Upper lobe of left lung (tissue), 4 donors: ENCODE measurements at regions not wholly inside any gene's neighbourhood (a gene's known extent, or its start where the extent isn't known, plus 50 kb on each side); places are given as distances from the start of the nearest gene placed in this dataset.

Experiments
- CTCF ChIP-seq, 6 experiments: fragments of 450-650 bp in 4 of 6; fragments of 200-600 bp in 2 of 6; sonication (generic) in 2 of 6; IDR thresholded peaks; one replicate each; pipeline ENCODE4 v1.5.1; 2016 to 2019; ENCODE audit warnings: antibody characterized with exemption in 6 of 6
- EP300 ChIP-seq, 4 donors: sonication (generic); formaldehyde crosslinking; IDR thresholded peaks; one replicate each; pipeline ENCODE4 v1.5.1; 2017; ENCODE audit warnings: antibody characterized with exemption in 4 of 4, control low read depth in 2 of 4
- POLR2A ChIP-seq, 4 donors: fragments of 450-650 bp; IDR thresholded peaks; one replicate each; pipeline ENCODE4 v1.5.1; 2016 to 2017; ENCODE audit warnings: antibody characterized with exemption in 4 of 4, mild to moderate bottlenecking in 2 of 4
- POLR2AphosphoS5 ChIP-seq, 2 donors: sonication (generic); formaldehyde crosslinking; IDR thresholded peaks; one replicate each; pipeline ENCODE4 v1.5.1; 2017; ENCODE audit warnings: antibody characterized with exemption in 2 of 2

GRCh38 chr6:62669831-62670230 lies 383.8 kb upstream of the KHDRBS2 start:
- no peak for TF ChIP-seq CTCF (IDR thresholded peaks at IDR 0.05)
- TF ChIP-seq POLR2A (IDR thresholded peaks at IDR 0.05): no peak
- TF ChIP-seq POLR2AphosphoS5 (IDR thresholded peaks at IDR 0.05): no peak
- no peak for TF ChIP-seq EP300 (IDR thresholded peaks at IDR 0.05)
